GM19467 (cell line): ENCODE measurements at regions not wholly inside any gene's neighbourhood (a gene's known extent, or its start where the extent isn't known, plus 50 kb on each side); places are given as distances from the start of the nearest gene placed in this dataset.

Source experiments
- ATAC-seq: cut with Tn5 transposase; IDR thresholded peaks from one replicate; pipeline ENCODE4 v1.9.1; 2021; ENCODE audit warnings: mild to moderate bottlenecking, moderate library complexity; ENCODE audit not compliant: unreplicated experiment

- no peak for ATAC-seq
These were observed 471.7 kb downstream of the LRFN5 start for GRCh38 chr14:42078345-42078744.

DNA sequence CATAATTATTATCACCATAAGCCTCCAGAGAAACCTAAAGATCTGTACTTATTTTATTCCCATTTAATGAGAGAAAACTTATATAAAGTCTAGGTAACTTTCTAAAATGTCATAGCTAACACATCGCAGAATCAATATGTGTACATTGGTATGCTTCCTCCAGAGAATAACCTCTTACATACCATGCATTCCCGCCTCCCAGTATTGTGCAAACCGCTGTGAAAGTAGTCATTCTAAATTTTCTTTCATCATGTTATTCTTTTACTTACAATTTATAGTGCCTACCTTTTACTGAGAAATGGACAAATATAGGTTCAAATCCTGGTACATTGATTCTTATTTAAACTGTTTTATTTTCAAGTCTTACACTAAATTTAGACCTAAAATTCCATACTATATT lies 463.4 kb downstream of the LRFN5 start:
- ATAC-seq, result no peak

- ATAC-seq, result no peak
These were observed 450.4 kb downstream of the LRFN5 start for GRCh38 chr14:42057111-42057510.

GRCh38 chr14:42047421-42048055 lies 440.9 kb downstream of the LRFN5 start:
- no peak for ATAC-seq

DNA sequence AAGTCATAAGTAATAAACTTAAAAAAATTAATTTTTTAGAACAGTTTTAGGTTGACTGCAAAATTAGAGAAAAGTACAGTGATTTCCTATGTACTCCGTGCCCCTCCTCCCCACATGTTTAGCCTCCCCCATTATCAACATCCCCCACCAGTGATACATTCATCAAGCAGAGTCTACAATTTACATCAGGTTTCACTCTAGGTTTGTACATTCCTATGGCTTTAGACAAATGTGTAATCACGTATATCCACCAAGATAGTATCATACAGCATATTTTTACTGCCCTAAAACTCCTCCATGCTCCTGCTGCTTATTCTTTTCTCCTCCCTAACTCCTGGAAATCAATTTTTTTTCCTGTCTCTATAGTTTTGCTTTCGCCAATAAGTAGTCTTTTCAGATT lies 438.7 kb downstream of the LRFN5 start:
- no peak for ATAC-seq

- no peak for ATAC-seq
These were observed 421.9 kb downstream of the LRFN5 start for GRCh38 chr14:42028607-42029006.

GRCh38 chr14:42027271-42027670 lies 420.6 kb downstream of the LRFN5 start:
- ATAC-seq, result no peak

DNA sequence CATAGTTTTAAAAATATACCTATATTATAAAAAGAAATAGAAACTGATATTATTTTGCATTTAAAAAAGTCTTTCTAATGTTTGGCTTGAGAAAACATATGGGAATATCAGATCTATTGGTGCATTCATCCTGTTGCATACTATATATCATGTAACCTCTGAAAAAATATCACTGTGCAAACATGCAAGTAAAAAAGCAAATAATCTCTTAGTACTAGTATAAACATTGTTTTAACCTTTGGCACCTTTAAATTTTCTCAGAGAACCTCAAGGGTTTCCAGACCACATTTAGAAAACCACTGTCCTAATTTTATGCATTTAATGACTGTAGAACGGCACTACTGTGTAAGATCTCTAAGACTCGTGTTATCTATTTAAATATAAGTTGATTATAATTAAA lies 416.8 kb downstream of the LRFN5 start:
- ATAC-seq, result no peak

DNA sequence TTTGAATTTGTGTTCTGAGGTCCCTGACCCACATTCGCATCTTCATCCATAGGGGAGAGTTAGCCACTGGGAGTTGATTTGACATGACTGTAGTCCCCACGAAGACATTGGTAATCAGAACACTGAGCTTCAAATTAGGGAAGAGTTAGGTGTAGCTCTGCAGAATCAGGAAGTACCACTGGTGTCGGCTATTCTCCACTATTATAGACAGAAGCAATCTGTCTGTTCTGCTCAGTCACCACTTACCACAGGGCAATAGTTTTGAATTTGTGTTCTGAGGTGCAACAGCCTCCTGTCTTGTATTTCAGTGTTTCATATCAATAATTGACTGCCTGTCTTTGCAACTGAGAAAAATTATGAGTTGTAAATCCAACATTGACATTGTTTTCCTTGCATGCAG lies 407.6 kb downstream of the LRFN5 start:
- ATAC-seq, result no peak

DNA sequence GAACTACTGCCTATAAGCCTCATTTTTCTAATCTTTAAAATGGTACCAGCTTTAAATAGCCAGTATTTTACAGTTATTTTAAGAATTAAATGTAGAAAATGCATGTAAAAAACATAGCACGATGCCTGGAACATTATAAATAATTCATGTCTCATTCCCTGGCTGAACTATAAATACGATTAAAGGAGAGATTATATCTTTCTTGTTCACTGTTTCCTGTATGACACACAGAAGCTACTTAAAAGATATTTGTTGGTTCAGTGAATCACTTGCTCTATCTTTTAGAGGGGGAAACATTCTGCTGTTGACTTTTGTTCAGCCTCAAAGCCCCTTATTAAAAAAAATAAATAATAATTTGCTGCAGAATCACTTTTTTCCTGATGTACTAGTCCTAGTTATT lies 406.9 kb downstream of the LRFN5 start:
- ATAC-seq, result no peak

- no peak for ATAC-seq
These were observed 406.5 kb downstream of the LRFN5 start for GRCh38 chr14:42013153-42013552.

DNA sequence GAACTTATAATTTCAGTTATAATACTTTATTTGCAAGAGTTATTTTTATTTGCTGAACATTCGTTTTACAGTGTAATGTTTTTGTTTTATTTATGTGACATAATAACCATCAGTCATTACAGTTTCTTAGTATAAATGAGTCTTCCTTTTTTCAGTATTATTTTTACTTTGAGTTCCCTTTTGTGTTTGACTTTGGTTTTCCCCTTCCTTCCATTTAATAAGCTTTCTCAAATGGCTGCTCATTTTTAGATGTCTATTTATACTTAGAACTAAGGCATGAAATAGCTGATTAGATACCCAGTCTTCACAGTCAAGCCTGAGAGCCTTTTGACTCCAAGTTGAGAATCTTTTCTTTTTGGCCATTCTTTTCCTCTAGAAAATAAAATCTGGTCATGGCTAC lies 404.5 kb downstream of the LRFN5 start:
- no peak for ATAC-seq

DNA sequence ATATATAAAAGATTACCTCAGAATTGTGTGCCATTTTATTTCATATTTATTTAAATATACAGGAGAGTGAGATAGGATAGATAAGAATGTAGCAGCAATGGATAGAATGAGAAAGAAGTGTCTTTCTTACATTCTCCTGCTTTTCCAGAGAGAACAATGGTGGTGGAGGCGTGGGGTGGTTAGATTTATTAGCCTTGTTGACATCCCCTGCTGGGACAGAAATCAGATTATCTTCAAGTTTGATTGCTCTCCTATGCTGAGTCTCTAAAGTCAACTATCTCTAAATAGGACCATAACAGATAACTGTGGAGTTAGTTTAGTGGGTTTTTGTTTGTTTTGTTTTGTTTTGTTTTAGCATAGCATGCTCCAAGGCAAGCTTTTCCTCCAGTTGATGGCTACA lies 397.6 kb downstream of the LRFN5 start:
- no peak for ATAC-seq

DNA sequence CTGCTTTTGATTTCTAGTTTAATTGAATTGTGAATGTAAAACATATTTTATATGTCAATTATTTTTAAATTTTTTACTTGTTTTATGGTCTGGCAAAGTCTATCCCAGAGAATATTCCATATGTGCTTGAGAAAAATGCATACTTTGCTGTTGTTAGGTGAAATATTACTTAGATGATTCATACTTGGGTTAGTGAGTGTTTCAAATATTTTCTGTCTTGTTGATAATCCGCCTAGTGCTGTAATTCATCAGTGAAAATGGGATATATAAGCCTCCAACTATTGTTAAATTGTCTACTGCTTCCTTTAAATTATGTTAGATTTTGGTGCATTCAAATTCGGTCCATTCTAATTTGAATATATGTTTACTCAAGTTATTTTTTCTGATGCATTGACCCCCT lies 395.5 kb downstream of the LRFN5 start:
- no peak for ATAC-seq

GRCh38 chr14:42001431-42001830 lies 394.8 kb downstream of the LRFN5 start:
- ATAC-seq, result no peak

GRCh38 chr14:42000450-42000849 lies 393.8 kb downstream of the LRFN5 start:
- ATAC-seq, result no peak

- no peak for ATAC-seq
These were observed 387.0 kb downstream of the LRFN5 start for GRCh38 chr14:41993687-41994086.

DNA sequence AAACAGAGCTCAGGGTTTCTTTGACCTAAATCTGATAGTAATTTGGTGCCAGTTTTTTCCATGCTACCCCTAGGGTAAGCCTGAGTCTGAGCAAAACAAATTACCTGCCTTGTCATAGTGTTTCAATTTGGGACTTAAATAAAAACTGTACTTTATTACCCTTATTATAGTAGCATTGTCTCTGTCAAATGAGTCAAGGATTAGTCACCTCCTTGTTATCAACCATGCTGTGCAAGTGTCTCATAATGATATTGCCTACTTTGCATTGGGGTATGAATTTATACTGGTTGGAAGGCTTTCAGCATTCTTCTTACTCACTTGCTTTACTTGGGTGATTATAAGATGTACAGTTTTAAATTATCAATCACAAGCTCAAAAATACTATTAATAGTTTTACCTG lies 380.0 kb downstream of the LRFN5 start:
- no peak for ATAC-seq

DNA sequence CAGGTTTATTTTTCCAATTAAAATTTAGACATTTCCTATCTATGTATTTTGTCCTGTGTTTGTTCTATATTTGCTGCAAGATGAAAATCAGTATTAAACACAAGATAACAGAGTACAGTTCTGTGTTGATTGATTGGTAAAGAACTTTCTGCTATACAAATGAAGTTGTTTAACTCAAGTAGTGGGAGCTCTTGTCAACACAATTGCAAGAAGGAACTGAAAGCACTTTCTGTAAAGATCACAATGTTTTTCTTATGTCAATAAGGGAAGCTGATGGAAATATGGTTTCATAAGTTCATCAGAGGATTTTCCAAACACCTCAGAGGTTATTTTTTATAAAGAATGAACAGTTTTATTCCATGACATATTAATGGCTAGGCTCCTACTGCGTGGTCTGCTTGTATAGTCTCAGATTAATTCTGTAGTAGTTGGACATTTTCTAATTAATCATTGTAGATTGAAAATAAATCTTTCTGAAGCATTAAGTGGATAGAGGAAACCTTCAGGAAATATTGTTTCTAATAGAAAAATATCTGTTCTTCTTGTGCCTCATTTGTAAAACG lies 379.5 kb downstream of the LRFN5 start:
- no peak for ATAC-seq

DNA sequence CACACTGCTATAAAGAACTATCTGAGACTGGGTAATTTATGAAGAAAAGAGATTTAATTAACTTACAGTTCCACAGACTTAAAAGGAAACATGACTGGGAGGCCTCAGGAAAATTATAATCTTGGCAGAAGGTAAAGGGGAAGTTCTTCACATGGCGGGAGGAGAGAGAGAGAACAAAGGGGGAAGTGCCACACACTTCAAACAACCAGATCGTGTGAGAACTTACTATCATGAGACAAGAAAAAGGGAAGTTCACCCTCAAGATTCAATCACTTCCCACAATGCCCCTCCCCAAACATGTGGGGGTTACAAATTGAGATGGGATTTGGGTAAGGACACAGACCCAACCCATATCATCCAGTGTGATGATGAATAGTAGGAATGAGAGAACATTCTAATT lies 366.5 kb downstream of the LRFN5 start:
- no peak for ATAC-seq

- ATAC-seq, result no peak
These were observed 365.9 kb downstream of the LRFN5 start for GRCh38 chr14:41972531-41972930.

GRCh38 chr14:41960281-41960680 lies 353.6 kb downstream of the LRFN5 start:
- ATAC-seq, result no peak

DNA sequence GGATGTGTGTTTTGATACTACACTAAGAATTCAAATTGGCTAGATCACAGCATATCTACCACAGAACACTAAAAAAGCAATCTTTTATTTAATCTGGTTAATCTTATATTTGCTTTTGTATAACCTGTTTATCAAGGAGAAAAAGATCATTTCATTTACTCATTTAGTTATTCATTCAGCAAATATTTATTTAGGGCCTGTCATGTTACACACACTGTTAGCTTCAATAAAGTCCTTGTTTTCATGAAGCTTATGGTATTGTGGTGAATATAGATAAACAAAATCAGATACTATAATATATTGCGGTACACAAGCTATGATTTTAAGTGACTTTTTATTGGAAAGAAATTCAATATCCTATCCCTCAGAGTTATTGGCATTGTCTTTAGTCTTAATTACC lies 350.8 kb downstream of the LRFN5 start:
- no peak for ATAC-seq
